ENCODE measurements at regions not wholly inside any gene's neighbourhood (a gene's known extent, or its start where the extent isn't known, plus 50 kb on each side); places are given as distances from the start of the nearest gene placed in this dataset.

- CTCF ChIA-PET, result no interaction called here
- peak overlapping the region; percentile 29; the same call in 1 of the 2 replicates for H3K4me3 ChIP-seq (ENCODE audit: low read depth, low read length)
Measured at GRCh38 chr6:48825501-48826151, 637.4 kb downstream of the MMUT start.

DNA sequence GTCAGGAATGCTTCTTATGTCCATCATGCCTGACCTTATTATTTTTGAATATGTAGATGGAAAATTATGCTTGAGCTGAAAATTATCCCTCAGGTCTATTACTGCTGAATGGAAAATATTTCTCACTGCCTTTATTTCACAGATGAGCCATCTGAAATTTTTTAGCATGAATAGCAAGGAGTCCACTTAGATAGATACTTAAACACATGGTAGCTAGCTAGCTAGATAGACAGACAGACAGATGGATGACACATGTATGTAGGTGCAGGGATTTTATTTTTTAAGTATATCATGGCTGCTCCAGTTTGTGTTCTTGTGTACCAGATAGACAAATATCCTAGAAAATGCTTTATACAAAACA, 645.0 kb downstream of the MMUT start:
- POLR2A ChIA-PET, result no interaction called here
- no peak for TF ChIP-seq CTCF (IDR thresholded peaks at IDR 0.05; ENCODE audit: low read depth, low read length)
- DNase-seq (ENCODE audit: low read depth, low spot score), result no peak
- Histone ChIP-seq H3K9me3 (ENCODE audit: control insufficient read depth, insufficient read depth, low read length) (no peaks in the 10 kb centered on the region), H3K4me3 (ENCODE audit: low read depth, low read length) (no peak overlapping the region), H3K27me3 (ENCODE audit: control insufficient read depth, insufficient read depth, low read length) (no peaks in the 10 kb centered on the region), H3K27ac (ENCODE audit: low read depth, low read length) (no peak overlapping the region)
- CTCF ChIA-PET, result no interaction called here

More at GRCh38 chr6:48825501-48826151, 637.4 kb downstream of the MMUT start:
- Histone ChIP-seq H3K9me3 (ENCODE audit: control insufficient read depth, insufficient read depth, low read length) (no peaks in the 10 kb centered on the region), H3K27ac (ENCODE audit: low read depth, low read length) (no peak overlapping the region), H3K27me3 (ENCODE audit: control insufficient read depth, insufficient read depth, low read length) (no peaks in the 10 kb centered on the region)
- no peak for DNase-seq (ENCODE audit: low read depth, low spot score)
- TF ChIP-seq CTCF (IDR thresholded peaks at IDR 0.05; ENCODE audit: low read depth, low read length), result no peak
- POLR2A ChIA-PET, result no interaction called here

DNA sequence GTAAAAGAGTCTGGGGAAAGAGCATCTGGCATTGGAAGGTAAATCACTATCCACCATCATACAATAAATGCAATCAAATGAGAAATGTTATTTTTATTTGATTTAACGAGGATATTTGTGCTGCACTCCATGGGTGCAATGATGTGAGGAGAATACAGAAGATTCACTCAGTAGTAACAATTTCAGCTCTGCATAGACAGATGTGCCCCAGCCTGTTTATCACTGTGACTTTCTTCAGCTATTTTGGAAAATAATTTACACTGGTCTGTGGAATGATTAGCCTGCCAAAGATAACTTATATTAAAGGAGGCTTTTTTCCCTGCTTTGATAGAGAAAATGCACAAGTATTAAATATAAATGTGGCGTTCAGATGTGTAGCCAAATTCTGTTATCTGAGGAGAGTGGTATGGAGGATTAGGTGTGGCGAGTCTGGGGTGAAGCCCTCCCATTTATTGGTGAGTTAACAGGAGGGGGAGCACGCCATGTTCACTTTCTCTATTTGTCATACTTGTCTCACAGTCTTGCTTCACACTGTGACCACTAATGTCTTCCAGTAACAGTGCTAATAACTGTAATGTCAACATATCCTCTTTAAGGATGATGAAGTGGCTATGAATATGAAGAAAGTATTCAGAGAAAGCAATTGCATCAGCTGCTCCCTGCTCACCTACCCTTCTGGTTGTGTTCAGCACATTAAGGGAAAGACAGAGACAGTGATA, 645.6 kb downstream of the MMUT start:
- no peak for DNase-seq (ENCODE audit: low read depth, low spot score)
- no peaks in the 10 kb centered on the region for H3K27me3 ChIP-seq (ENCODE audit: control insufficient read depth, insufficient read depth, low read length)
- H3K4me3 ChIP-seq (ENCODE audit: low read depth, low read length), result no peak overlapping the region
- TF ChIP-seq CTCF (IDR thresholded peaks at IDR 0.05; ENCODE audit: low read depth, low read length), result no peak
- no peaks in the 10 kb centered on the region for H3K9me3 ChIP-seq (ENCODE audit: control insufficient read depth, insufficient read depth, low read length)
- H3K27ac ChIP-seq (ENCODE audit: low read depth, low read length), result no peak overlapping the region
- CTCF ChIA-PET, result no interaction called here
- POLR2A ChIA-PET, result no interaction called here

DNA sequence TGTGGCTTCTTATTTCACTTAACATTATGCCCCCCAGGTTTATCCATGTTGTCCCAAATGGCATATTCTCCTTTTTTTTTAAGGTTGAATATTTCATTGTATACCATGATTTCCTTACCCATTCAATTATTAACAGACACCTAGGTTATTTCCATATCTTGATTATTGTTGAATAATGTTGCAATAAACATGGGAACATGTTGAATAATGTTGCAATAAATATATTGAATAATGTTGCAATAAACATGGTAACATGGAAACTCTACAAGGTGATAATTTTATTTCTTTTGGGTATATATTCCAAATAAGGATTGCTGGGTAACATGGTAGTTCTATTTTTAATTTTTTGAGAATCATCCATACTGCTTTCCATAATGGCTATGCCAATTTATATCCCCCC, 648.1 kb downstream of the MMUT start:
- POLR2A ChIA-PET, result no interaction called here

More for the DNA sequence above, 648.1 kb downstream of the MMUT start:
- H3K27ac ChIP-seq (ENCODE audit: low read depth, low read length), result no peak overlapping the region
- no peak for TF ChIP-seq CTCF (IDR thresholded peaks at IDR 0.05; ENCODE audit: low read depth, low read length)
- CTCF ChIA-PET, result no interaction called here
- H3K27me3 ChIP-seq (ENCODE audit: control insufficient read depth, insufficient read depth, low read length), result no peaks in the 10 kb centered on the region
- no peak overlapping the region for H3K4me3 ChIP-seq (ENCODE audit: low read depth, low read length)
- no peak for DNase-seq (ENCODE audit: low read depth, low spot score)
- no peaks in the 10 kb centered on the region for H3K9me3 ChIP-seq (ENCODE audit: control insufficient read depth, insufficient read depth, low read length)
